ENCODE measurements at regions not wholly inside any gene's neighbourhood (a gene's known extent, or its start where the extent isn't known, plus 50 kb on each side); places are given as distances from the start of the nearest gene placed in this dataset.

DNA sequence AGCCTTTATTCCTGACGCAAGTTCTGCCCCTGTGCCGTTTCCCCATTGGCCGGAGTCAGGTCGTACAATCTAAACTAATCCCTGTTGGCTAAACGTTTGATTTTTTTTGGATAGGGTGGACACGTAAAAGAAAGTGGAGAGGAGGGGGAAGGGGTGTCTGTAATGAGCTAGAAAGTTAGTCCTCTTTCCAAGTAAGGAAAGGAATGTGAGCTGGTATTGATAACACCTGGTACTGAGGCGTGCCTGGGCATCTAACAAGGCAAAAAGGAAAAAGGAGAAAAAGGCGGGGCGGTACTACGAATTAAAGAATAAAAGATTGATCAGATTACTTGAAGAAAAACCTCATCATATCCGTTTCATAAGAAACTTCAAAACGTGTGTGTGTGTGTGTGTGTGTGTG, 665.2 kb downstream of the ANXA1 start:
- TF ChIP-seq, protein P1, sequence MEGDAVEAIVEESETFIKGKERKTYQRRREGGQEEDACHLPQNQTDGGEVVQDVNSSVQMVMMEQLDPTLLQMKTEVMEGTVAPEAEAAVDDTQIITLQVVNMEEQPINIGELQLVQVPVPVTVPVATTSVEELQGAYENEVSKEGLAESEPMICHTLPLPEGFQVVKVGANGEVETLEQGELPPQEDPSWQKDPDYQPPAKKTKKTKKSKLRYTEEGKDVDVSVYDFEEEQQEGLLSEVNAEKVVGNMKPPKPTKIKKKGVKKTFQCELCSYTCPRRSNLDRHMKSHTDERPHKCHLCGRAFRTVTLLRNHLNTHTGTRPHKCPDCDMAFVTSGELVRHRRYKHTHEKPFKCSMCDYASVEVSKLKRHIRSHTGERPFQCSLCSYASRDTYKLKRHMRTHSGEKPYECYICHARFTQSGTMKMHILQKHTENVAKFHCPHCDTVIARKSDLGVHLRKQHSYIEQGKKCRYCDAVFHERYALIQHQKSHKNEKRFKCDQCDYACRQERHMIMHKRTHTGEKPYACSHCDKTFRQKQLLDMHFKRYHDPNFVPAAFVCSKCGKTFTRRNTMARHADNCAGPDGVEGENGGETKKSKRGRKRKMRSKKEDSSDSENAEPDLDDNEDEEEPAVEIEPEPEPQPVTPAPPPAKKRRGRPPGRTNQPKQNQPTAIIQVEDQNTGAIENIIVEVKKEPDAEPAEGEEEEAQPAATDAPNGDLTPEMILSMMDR (IDR thresholded peaks at IDR 0.05): no peak
- no peak for TF ChIP-seq POLR2A (IDR thresholded peaks at IDR 0.05)
